B cell (primary cell): ENCODE measurements at regions not wholly inside any gene's neighbourhood (a gene's known extent, or its start where the extent isn't known, plus 50 kb on each side); places are given as distances from the start of the nearest gene placed in this dataset.

ENCODE experiments used
- ATAC-seq: fragments of 200-7000 bp; cut with Tn5 transposase; one replicate; pipeline ENCODE4 v1.10.0; 2021; ENCODE audit warnings: low read depth, mild to moderate bottlenecking, moderate number of reproducible peaks, moderate library complexity
- CTCF ChIA-PET: fragments of 350-600 bp; sonication (Branson Sonifier 250); formaldehyde crosslinking; loops from one replicate; lab custom pipeline; 2021; ENCODE audit warnings: antibody characterized with exemption, inconsistent platforms; lab: Charles Lee
- POLR2A ChIA-PET: fragments of 350-600 bp; sonication (Branson Sonifier 250); formaldehyde crosslinking; loops from one replicate; lab custom pipeline; 2021; ENCODE audit warnings: antibody characterized with exemption; lab: Charles Lee
- DNase-seq: peaks from one replicate; pipeline ENCODE4 v3.0.0; 2013
- H2AFZ ChIP-seq: 2 replicates; pipeline ENCODE4 v1.6.1; 2012; ENCODE audit warnings: mild to moderate bottlenecking, low read depth, low read length; ENCODE audit not compliant: insufficient read depth, poor library complexity, severe bottlenecking
- H3K27ac ChIP-seq, 2 donors: 1 replicate in 1 of 2; 2 replicates in 1 of 2; pipeline ENCODE4 v1.5.1; 2012 to 2013; ENCODE audit warnings: low read length in 2 of 2, mild to moderate bottlenecking in 2 of 2, moderate library complexity in 1 of 2
- H3K27me3 ChIP-seq, 4 experiments: fragments of 200-600 bp in 1 of 4; sonication (generic) in 1 of 4; replicated peaks in 1 of 4; 1 replicate in 2 of 4; 2 replicates in 2 of 4; pipeline versions ENCODE4 v1.6.1 to v1.7.0; 2013 to 2016; ENCODE audit warnings: low read length in 3 of 4, mild to moderate bottlenecking in 2 of 4, mixed read lengths in 1 of 4, moderate library complexity in 1 of 4; ENCODE audit not compliant: insufficient read depth in 4 of 4, control insufficient read depth in 3 of 4; ENCODE audit errors: control extremely low read depth in 1 of 4
- H3K36me3 ChIP-seq, 2 experiments: replicated peaks in 1 of 2; 1 replicate in 1 of 2; 2 replicates in 1 of 2; pipeline versions ENCODE4 v1.6.1 to v1.7.1; 2013; ENCODE audit warnings: low read length in 1 of 2; ENCODE audit not compliant: insufficient read depth in 2 of 2, control insufficient read depth in 1 of 2; ENCODE audit errors: control extremely low read depth in 1 of 2, extremely low read depth in 1 of 2
- H3K4me1 ChIP-seq, 2 donors: fragments of 200-600 bp in 1 of 2; sonication (generic) in 1 of 2; 1 replicate in 1 of 2; 2 replicates in 1 of 2; pipeline versions ENCODE4 v1.5.1 to v1.6.1; 2013 to 2017; ENCODE audit warnings: low read length in 2 of 2; ENCODE audit not compliant: control insufficient read depth in 2 of 2, insufficient read depth in 2 of 2
- H3K4me2 ChIP-seq: replicated peaks from 2 replicates; pipeline ENCODE3; 2012; ENCODE audit warnings: mild to moderate bottlenecking, low read depth, low read length; ENCODE audit not compliant: poor library complexity, severe bottlenecking
- H3K4me3 ChIP-seq, 5 experiments: fragments of 200-600 bp in 1 of 5; sonication (generic) in 1 of 5; 1 replicate in 3 of 5; 2 replicates in 2 of 5; pipeline versions ENCODE4 v1.5.1 to v1.7.0; 2011 to 2016; ENCODE audit warnings: low read length in 4 of 5, mild to moderate bottlenecking in 4 of 5, low read depth in 2 of 5, control low read depth in 1 of 5, moderate library complexity in 1 of 5; ENCODE audit not compliant: insufficient read depth in 1 of 5; ENCODE audit errors: control extremely low read depth in 1 of 5, extremely low read depth in 1 of 5
- H3K79me2 ChIP-seq: fragments of 200-600 bp; sonication (generic); one replicate; pipeline ENCODE4 v1.6.0; 2016; ENCODE audit warnings: low read length; ENCODE audit not compliant: control insufficient read depth, insufficient read depth
- H3K9ac ChIP-seq: fragments of 200-600 bp; sonication (generic); 2 replicates; pipeline ENCODE4 v1.6.1; 2017; ENCODE audit warnings: mild to moderate bottlenecking, low read length, moderate library complexity
- H3K9me3 ChIP-seq, 3 donors: one replicate each; pipeline versions ENCODE4 v1.6.1 to v1.7.1; 2013; ENCODE audit warnings: low read length in 2 of 3; ENCODE audit not compliant: control insufficient read depth in 2 of 3, insufficient read depth in 1 of 3; ENCODE audit errors: control extremely low read depth in 1 of 3
- H4K20me1 ChIP-seq: 2 replicates; pipeline ENCODE4 v1.6.0; 2012; ENCODE audit warnings: mild to moderate bottlenecking, low read length; ENCODE audit not compliant: insufficient read depth, control insufficient read depth, poor library complexity, severe bottlenecking
- H3K27ac Mint-ChIP-seq: one replicate; pipeline ENCODE4 v1.8.0; 2021; ENCODE audit warnings: mixed read lengths
- H3K27me3 Mint-ChIP-seq: one replicate; pipeline ENCODE4 v1.8.0; 2021; ENCODE audit warnings: mixed read lengths
- H3K4me1 Mint-ChIP-seq: one replicate; pipeline ENCODE4 v1.8.0; 2021; ENCODE audit warnings: mixed read lengths
- H3K4me3 Mint-ChIP-seq: one replicate; pipeline ENCODE4 v1.8.0; 2021; ENCODE audit warnings: mixed read lengths
- H3K9me3 Mint-ChIP-seq: one replicate; pipeline ENCODE4 v1.8.0; 2022; ENCODE audit warnings: mixed read lengths; ENCODE audit not compliant: insufficient read depth
- CTCF ChIP-seq: fragments of 200-600 bp; IDR thresholded peaks from one replicate; pipeline ENCODE4 v1.8.0; 2022; ENCODE audit warnings: antibody characterized with exemption, mild to moderate bottlenecking
- EZH2 ChIP-seq: IDR thresholded peaks from 2 replicates; pipeline ENCODE4 v1.6.1; 2012; ENCODE audit warnings: borderline replicate concordance, low read depth, mild to moderate bottlenecking, moderate library complexity, low read length; ENCODE audit not compliant: insufficient read depth, poor library complexity, severe bottlenecking
- WGBS: methylation state at CpG from one replicate; pipeline ENCODE4 v1.1.5; 2013; ENCODE audit warnings: missing lambda C conversion rate; ENCODE audit not compliant: insufficient coverage; 5-methylcytosine and 5-hydroxymethylcytosine counted together
- intact Hi-C: fragments of 100-400 bp; cut with micrococcal nuclease; formaldehyde crosslinking; loops from one replicate; pipeline ENCODE4 v1.10.0; 2022

GRCh38 chr2:7270011-7270431 is 352.8 kb downstream of the RNF144A start:
- 100% methylated on average over 3 of the region's 7 CpGs for WGBS
- Mint-ChIP-seq H3K4me3 (no peak overlapping the region), H3K27me3 (peaks cover 4% of the 10 kb centered on the region), H3K9me3 (no peaks in the 10 kb centered on the region), H3K4me1 (no peaks in the 10 kb centered on the region), H3K27ac (no peak overlapping the region)
- Histone ChIP-seq H3K4me1 (no peaks in the 10 kb centered on the region), H3K79me2 (no peaks in the 10 kb centered on the region), H3K4me3 (no peak overlapping the region), H2AFZ (no peak overlapping the region), H3K9me3 (peaks cover 0 to 3% (median 0%) of the 10 kb centered on the region in 3 donors), H3K9ac (no peak overlapping the region), H3K36me3 (no peaks in the 10 kb centered on the region), H3K27me3 (no peaks in the 10 kb centered on the region), H3K27ac (no peak overlapping the region), H3K4me2 (no peak overlapping the region), H4K20me1 (no peaks in the 10 kb centered on the region)
- intact Hi-C loops, result no loop called here
- TF ChIP-seq EZH2 (no peak), CTCF (no peak)
- DNase-seq (no peak), ATAC-seq (no peak)
- ChIA-PET CTCF (no interaction called here), POLR2A (no interaction called here)

GRCh38 chr2:7272210-7272609 is 355.0 kb downstream of the RNF144A start:
- Histone ChIP-seq H4K20me1 (no peaks in the 10 kb centered on the region), H3K4me1 (no peaks in the 10 kb centered on the region), H3K27ac (no peak overlapping the region), H3K4me3 (no peak overlapping the region), H3K27me3 (no peaks in the 10 kb centered on the region), H3K9me3 (peaks cover 0 to 2% (median 0%) of the 10 kb centered on the region in 3 donors), H2AFZ (no peak overlapping the region), H3K4me2 (no peak overlapping the region), H3K36me3 (no peaks in the 10 kb centered on the region), H3K79me2 (no peaks in the 10 kb centered on the region), H3K9ac (no peak overlapping the region)
- no peak for ATAC-seq
- no peaks in the 10 kb centered on the region for H3K9me3 Mint-ChIP-seq
- H3K27me3 Mint-ChIP-seq, result peaks cover 4% of the 10 kb centered on the region
- intact Hi-C loops, result no loop called here
- no peak for DNase-seq
- H3K4me1 Mint-ChIP-seq, result no peaks in the 10 kb centered on the region
- no peak for TF ChIP-seq CTCF
- TF ChIP-seq EZH2, result no peak
- 88% methylated on average over 2 of the region's 3 CpGs for WGBS
- H3K27ac Mint-ChIP-seq, result no peak overlapping the region
- ChIA-PET POLR2A (no interaction called here), CTCF (no interaction called here)
- H3K4me3 Mint-ChIP-seq, result no peak overlapping the region
